ENCODE measurements at regions not wholly inside any gene's neighbourhood (a gene's known extent, or its start where the extent isn't known, plus 50 kb on each side); places are given as distances from the start of the nearest gene placed in this dataset.
"Not testable (repeated sequence)": the region's sequence is repeated elsewhere in the genome, so short reads cannot be mapped to it uniquely, and the experiment has no call there.

DNA sequence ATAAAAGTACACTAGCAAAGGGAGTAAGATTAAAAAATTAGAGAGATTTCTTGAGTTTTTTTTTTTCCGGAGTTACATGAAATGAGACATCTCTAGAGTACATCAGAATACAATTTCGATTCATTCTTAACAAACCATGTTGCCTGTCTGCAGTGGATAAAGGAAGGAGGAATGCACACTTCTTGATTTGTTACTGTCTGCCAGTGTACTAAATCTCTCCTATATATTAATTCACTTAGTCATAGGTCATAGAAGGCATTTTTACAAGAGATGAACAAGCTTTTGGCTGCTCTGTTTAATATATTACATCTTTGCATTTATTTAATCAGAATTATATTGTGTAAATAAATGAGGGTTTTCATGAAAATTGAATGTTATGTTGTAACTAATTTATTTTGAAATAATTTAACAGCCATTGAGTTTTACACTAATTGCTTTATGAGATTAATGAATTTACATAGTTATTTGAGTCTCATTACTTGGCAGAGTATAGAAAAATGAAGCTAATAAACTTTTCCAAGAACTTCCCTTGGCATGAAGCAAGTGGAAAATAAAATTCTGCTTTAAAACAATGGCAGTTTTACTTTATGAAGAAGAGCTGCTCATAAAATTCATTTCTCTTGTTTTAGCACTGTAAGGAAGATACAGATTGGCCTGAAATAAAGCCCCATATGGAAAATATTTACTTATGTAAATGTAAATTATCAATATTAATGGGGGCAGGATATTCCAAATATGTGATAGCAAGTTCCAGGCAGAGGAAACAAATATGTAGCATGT, 1284.7 kb downstream of the BRINP3 start:
- DNase-seq = no peak

DNA sequence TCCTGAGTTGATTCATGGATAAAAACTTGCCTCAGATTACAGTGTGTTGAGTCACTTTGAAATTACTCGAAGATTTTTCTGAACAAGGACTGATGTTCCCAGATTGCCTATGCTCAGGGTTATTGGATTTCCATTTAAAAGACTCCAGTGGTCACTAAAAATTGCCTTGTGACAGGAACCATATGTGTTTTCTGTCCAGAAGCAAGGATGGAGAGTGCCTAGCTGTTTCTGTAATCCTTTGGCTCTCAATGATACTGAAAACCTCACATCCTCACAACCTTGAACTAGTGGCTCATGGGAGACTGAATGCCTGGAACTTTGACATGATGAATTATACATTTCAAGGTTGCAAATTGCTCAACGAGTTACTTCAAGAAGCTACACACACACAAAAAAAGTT, 1271.8 kb downstream of the BRINP3 start:
- DNase-seq = no peak

DNA sequence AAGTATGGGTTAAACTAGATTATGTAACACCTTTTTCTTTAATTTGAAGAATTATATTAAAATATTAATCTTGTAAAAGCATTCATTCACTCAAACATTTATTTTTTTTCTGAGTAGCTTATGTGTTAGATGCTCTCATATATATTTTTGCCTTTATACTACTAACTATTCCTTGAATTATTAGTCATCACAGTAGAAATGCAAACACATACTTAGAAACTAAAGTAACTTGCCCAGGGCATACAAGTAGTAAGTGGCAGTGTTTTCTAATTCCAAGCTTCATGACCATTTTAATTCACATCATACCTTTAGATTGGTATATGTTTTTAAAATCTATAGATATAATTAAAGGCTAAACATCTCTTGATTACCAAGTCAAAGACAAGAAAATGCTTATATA, 1271.0 kb downstream of the BRINP3 start:
- DNase-seq = no peak

DNA sequence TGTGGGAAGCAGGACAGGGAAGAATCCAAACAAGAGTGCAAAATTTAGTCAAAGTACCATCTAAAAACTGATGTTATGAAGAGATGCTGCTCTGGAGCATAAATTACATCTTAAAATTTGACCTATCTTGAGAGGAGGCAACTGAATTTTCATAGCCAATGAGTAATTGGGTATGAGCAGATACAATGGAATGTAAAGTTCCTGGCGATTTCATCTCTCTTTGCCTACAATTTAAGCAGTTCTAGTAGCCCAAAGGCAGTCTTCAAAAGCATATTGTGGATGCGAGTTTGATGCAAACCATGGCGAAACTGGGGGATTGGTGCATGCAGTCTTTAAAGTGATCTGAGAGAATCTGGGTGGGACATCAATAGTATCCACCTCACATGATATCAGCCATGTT, 1265.9 kb downstream of the BRINP3 start:
- DNase-seq = no peak

DNA sequence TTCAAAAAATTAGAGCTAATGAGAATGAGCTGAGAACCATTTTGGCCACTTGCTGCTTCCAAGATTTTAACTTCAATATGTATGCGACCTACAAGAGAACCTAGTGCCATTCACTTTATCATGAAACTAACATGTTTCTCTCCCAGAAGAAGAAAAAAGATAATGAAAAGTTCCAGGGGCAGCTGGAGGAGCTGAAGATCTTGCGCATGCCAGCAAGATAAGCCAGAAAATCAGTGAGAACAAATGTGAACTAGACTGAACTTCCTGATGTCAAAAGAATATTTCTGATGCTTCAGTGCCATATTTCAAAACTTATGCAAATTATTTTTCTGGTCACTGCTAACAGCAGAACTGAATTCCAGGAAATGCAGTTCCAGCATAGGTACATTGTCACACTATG, 1265.1 kb downstream of the BRINP3 start:
- DNase-seq = no peak

DNA sequence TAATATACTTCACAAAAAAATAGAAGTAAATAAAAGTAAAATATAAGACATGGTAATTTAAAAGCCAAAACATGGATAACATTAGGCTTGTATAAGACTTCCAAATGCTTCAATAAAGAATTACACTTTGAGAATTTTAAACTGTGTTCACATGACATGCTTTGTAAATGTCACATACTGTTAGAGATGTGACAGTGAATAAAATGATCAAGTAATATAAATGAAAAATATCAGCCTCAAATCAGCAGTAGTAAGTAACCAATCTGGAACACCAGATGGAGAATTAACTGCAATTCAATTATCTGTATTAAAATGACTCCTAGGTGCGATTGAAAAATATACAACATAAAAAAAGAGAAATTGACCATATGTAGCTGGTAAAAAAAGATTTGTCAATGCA, 1260.8 kb downstream of the BRINP3 start:
- DNase-seq = no peak

DNA sequence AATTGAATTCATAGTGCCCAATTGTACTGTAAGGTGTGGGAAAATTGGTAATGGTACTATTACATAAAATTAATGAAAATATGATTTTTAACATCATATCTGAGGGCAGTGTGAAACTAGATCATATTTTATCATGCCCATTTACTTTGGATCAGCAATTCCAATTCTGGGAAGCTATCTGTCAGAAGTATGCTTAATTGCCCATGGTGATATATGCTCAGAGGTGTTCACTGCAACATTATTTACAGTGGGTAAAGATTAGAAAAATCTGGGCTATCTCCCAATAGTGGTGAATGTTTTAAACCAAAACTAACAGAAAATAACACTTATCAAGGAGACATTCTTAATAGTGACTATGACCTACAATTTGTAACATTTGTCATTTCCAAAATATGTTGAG, 1260.0 kb downstream of the BRINP3 start:
- no peak for DNase-seq

DNA sequence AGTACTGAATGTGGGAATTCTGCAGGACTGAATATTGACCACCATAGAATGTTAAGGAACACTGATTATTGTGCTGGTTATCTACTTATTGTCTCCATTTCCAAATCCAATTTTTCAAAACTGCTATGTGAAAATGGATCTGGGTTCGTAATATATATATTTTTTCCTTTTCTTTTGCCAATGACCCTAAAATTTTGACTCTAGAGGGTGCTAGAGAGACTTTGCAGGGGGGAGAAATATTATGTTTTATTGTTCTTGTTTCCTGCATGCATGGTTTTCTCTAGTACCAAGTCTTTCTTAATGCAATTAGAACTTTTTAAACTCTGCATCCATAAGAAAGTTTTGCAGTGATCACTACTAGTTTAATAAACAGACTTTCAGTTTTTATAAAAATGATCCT, 1256.9 kb downstream of the BRINP3 start:
- DNase-seq = no peak

DNA sequence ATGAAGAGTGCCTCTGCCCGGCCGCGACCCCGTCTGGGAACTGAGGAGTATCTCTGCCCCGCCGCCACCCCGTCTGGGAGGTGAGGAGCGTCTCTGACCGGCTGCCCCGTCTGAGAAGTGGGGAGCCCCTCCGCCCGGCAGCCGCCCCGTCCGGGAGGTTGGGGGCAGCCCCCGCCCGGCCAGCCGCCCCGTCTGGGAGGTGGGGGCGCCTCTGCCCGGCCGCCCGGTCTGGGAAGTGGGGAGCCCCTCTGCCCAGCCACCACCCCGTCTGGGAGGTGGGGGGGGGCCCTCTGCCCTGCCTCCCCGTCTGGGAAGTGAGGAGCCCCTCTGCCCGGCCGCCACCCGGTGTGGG, 1251.9 kb downstream of the BRINP3 start:
- not testable (repeated sequence) for DNase-seq

DNA sequence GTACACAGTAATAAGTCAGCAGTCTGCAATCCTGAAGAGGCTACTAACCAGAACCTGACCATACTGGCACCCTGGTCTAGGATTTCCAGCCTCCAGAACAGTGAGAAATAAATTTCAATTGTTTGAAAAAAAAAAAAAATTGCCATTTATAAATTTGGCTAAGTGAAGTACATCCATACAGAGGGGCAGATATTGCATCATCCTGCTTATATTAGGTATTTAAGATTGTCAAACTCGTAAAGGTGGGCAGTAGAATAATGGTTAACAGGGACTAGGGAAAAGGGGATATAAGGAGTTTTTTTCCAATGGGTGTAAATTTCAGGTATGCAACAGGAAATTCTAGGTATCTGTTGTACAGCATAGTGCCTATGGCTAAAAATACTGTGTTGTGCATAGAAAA, 1250.9 kb downstream of the BRINP3 start:
- no peak for DNase-seq

DNA sequence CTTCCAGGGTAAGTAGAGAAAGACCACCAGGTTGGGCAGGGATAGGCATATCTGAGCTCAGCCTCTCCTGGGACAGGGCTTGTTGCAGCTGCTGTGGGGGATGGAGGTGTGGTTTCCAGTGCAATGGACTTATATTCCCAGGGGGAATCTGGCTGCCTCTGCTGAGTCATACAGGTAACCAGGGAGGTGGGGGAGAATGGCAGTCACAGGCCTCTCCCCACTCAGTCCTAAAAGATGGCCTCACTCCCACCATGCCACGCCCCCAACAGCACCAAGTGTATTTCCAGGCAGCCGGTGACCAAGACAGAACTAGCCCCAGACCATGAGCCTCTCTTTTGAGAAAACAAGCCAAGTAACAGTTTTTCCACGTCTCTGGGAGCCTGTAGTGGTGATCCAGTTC, 1240.7 kb downstream of the BRINP3 start:
- no peak for DNase-seq

DNA sequence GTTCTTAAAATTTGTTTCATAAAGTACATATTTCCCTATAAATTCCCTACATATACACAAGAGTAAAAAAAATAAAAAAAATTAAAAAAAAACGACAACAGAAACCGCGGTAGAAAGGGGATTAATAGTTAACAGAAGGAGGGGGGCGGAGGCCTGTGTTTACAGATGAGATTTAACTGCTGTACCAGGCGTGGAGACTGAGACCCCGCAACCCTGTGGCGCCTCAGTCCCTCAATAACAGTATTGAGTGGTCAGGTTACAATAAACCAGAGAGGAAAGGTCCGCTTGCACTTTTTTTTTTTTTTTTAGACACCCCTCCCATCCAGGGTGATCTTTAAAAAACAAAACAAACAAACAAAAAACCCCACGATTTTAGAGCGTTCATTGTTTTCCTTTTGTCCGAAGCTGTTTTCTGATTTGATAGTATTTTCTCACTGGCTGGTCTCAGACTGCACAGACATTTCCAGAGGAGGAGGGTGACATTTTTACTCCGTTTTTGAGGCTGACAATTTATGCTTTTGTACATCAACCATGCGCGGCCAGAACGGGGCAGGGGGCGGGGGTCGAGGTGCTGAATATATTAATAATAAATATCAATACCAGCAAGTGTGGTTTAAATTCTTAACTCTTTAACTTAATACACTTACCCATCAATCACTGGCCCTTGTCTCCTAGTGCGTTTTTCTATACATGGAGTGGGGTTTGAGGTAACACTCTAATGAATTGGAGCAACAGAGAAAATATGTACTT, 1223.9 kb downstream of the BRINP3 start:
- DNase-seq = no peak

DNA sequence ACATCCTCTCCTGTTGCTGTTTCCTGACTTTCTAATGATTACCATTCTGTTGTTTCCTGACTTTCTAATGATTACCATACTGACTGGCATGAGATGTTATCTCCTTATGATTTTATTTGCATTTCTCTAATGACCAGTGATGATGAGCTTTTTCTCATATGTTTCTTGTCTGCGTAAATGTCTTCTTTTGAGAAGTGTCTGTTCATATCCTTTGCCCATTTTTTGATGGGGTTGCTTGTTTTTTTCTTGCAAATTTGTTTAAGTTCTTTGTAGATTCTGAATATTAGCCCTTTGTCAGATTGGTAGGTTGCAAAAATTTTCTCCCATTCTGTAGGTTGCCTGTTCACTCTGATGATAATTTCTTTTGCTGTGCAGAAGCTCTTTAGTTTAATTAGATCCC, 1216.5 kb downstream of the BRINP3 start:
- not testable (repeated sequence) for DNase-seq

DNA sequence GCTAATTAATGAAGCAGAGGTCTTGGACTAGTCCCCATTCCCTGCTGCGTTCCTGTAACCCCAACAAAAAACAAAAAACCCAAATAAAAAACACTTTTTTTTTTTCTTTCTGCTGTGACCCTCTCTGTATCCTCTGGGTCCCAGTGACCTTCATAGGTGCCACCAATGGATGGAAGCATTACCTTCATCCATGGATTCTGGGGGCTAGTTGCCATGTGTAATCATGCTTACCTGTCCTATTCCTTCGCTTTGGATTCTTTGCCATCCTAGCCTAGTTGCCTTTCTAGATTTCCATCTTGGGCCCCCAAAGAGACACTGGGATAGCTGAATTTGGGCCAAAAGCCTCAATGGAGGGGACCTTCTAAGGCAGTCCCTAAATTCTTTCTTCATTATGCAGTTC, 1208.7 kb downstream of the BRINP3 start:
- no peak for DNase-seq

DNA sequence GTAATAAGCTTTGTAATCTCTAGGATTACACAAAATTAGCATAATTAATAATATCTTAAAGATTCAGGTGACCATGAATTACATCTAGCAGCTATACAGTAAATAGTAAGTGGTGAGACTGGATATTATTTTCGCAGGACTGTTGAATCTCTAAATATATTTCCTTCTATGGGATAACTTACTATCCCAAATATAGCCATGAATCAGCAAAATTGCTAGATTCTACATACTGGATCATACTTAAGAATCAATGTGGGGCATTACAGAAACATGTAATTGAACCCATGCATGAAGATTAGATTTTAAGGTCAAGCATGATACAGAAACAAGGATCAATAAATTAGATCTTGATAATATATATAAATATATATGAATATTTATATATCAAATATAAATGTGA, 1203.4 kb downstream of the BRINP3 start:
- no peak for DNase-seq

DNA sequence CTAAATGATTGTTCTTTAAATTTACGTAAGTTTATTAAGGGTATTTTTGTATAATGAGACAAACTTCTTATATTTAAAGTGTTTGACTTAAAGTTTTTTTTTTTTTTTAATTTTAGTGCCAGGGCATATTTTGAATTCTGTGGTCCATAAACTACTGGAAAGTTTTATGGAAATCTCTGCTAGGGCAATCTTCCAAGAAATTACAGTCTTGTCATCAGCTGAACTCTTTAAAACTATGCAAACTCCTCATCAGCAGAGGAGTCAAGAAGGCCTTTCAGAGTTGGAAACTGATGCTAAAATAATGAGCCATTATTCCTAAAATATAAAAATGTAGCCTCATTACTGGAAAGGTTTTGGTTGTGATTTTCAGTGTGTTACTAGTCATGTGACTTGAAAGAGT, 1201.9 kb downstream of the BRINP3 start:
- peak; percentile 31 to 37 for DNase-seq

DNA sequence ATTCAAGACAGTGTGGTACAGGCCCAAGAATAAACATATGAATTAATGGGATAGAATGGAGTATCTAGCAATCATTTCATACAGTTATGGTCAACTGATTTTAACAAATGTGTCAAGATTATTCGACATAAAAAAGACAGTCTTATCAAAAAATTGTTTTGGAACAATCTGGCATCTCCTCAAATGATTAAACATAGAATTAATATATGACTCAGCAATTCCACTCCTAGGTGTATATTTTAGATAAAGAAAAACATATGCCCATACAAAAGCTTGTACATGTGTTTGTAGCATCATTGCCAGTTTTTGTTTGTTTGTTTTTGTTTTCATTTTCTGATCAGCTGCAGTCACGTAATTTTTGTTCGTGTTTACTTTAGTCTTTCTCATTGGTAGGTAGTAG, 1188.3 kb downstream of the BRINP3 start:
- DNase-seq = no peak

DNA sequence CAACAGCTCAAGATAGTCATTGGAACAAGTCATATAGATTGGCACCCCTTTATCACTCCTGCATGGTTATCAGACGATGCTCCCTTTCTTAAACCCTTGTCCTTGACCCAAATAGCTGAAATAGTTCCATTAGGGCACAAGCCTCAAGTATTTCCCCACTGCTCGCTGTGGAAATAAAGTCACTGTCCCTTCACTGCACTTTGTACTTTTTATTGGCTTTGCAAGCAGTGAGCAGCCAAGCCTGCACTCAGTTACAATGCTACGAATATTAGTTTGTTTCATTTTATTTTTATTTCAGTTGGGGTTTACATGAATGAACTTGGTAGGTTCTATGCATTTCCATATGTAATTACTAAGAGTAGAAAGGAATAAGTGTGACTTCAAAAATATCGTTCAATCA, 1176.4 kb downstream of the BRINP3 start:
- no peak for DNase-seq

DNA sequence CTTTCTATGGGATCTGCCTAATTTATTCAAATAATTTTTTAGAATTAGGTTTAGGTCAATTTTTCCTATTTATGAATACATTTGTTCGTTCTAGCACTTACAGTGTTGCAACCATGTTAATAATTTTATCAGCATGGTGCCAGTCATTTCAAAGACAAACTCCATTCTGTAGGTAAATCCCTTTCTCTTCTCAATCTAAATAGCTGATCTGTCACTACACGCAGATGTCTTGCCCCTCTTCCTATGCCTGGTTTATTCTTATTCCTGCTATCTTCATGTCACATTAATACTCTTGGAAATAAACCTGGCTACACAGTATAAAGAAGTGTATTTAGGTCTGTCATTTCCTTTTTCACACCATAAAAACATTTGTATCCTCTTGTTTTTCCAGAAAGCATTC, 1172.4 kb downstream of the BRINP3 start:
- DNase-seq = no peak

DNA sequence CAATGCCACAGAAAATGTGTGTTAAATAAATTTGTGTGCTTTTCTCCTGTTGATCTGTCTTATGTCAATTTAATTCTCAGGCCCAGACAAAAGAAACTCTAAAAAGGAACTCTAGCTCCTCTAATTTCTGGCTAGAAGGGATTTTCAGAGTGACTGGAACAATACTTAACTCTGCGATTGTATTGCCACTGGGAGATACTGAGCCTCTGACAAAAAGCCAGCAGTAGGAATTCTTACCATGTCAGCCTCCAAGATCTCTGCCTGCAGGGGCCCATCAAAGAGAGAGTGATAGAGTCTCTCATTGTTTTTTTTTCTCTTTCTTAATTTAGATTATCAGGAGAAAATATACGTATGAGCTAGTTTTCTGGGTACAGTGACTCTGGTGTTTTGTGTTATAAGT, 1165.7 kb downstream of the BRINP3 start:
- DNase-seq = no peak

DNA sequence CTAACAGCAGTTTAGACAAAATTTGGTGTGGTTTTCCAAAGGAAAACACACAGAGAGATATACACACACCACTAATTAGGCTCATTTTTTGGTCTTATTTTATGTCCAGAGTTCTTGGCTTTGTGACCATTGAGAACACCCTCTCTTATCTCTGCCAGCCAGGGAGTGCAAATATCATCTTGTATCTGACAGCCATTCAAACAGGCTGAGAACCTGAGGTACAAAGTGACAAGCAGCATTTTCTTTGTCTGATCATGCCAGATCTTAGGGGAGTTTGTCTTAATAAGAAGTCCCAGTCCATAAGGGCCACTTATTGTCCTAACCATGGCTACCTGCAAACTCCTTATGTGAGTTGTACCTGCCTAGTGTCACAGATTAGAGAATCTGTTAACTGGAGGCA, 1165.2 kb downstream of the BRINP3 start:
- no peak for DNase-seq

DNA sequence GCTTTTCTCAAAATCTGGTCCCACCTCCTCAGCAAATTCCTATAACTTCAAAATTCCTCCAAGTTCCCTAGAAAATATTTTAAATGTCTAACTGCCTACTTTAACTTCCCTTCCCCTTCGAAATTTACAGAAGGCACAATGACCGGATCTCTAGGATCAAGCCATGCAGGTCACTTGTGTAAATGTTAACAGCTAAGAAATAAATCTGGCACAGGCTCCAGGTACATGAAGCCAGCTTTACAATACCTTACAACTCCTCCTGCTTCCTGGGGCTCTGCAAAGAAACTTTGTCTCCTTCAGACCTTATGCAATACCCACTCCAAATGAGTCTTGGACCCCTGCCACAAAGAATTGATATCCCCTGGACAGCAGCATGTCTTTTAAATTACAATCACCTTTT, 1164.2 kb downstream of the BRINP3 start:
- no peak for DNase-seq

DNA sequence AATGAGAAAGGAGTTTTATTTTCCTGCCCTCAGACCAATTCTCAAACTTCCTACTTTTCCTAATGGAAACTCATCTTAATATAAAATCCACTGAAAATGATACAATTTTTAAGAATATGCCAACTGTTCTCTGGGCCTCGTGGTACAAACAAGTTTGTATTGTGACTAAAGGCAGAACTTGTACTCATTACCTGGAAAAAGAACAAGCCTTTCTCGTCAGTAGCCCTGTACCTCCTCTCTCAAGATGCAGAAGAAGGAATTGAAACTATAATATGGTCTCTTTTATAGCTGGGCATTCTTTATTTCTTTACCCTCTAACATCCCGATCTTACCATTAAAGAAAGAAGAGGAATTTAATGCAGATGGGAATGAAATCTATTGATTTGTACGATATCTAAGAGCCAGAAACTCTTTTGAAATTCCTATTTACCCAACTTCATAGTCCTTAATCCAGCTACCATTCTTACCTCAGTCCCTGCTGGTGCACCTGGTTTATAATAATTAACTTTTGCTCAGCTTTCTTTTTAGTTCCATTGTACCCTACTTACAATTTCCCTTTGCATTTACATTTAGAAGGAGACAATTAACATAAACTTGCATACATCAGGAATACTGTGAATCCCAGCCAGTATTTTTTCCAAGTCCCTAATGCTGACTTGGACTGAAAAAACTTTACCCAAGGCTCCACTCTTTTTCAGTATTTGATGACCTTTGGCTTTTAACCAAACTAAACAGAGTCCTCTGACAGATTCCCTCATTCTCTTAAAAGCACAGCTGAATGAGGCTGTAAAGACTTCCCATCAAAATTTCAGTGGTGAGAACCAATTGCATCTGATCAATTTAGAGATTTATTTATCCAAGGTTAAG, 1162.4 kb downstream of the BRINP3 start:
- no peak for DNase-seq

Data from right lung (tissue), 2 donors.